OCI-LY7 (cell line): ENCODE measurements at regions not wholly inside any gene's neighbourhood (a gene's known extent, or its start where the extent isn't known, plus 50 kb on each side); places are given as distances from the start of the nearest gene placed in this dataset.
"Not testable (repeated sequence)": the region's sequence is repeated elsewhere in the genome, so short reads cannot be mapped to it uniquely, and the experiment has no call there.

Experiments used
- BruUV-seq: library from RNA; stranded (reverse); fragments of 400-500 nt; replicated peaks from 2 replicates; lab custom pipeline; 2021; lab: Mats Ljungman, UMichigan
- CTCF ChIA-PET: fragments of 300-600 bp; sonication (Branson Sonifier 250); formaldehyde crosslinking; loops from one replicate; lab custom pipeline; 2022; ENCODE audit warnings: antibody characterized with exemption; ENCODE audit not compliant: unreplicated experiment; lab: Charles Lee
- POLR2A ChIA-PET: fragments of 300-600 bp; sonication (Branson Sonifier 250); formaldehyde crosslinking; loops from one replicate; lab custom pipeline; 2022; ENCODE audit warnings: antibody characterized with exemption; lab: Charles Lee
- DNase-seq: peaks from one replicate; pipeline ENCODE4 v3.0.0-alpha.2; 2015; ENCODE audit warnings: low spot score
- H2AFZ ChIP-seq: fragments of 200-600 bp; sonication (generic), shearing (Covaris generic); 2 replicates; pipeline ENCODE4 v1.6.1; 2014; ENCODE audit warnings: mild to moderate bottlenecking, antibody characterized with exemption, low read length, moderate library complexity
- H3K27ac ChIP-seq: fragments of 200-600 bp; sonication (generic); 2 replicates; pipeline ENCODE4 v1.5.1; 2014; ENCODE audit warnings: mixed run types, low read depth, mild to moderate bottlenecking, moderate library complexity, low read length, inconsistent platforms; ENCODE audit not compliant: poor library complexity, severe bottlenecking
- H3K36me3 ChIP-seq: fragments of 200-600 bp; sonication (generic); 2 replicates; pipeline ENCODE4 v1.6.1; 2014; ENCODE audit warnings: mild to moderate bottlenecking, antibody characterized with exemption, low read length, moderate library complexity, mixed read lengths; ENCODE audit not compliant: insufficient read depth
- H3K4me1 ChIP-seq: fragments of 200-600 bp; sonication (generic); 2 replicates; pipeline ENCODE4 v1.5.1; 2014; ENCODE audit warnings: mild to moderate bottlenecking, low read length; ENCODE audit not compliant: insufficient read depth, poor library complexity, severe bottlenecking
- H3K4me2 ChIP-seq: fragments of 200-600 bp; sonication (generic); 2 replicates; pipeline ENCODE4 v1.6.1; 2014; ENCODE audit warnings: mild to moderate bottlenecking, low read length
- H3K4me3 ChIP-seq: fragments of 200-600 bp; sonication (generic); 2 replicates; pipeline ENCODE4 v1.5.1; 2014; ENCODE audit warnings: mild to moderate bottlenecking, low read depth, low read length; ENCODE audit not compliant: poor library complexity, severe bottlenecking
- H3K79me2 ChIP-seq: fragments of 200-600 bp; sonication (generic); 2 replicates; pipeline ENCODE4 v1.6.1; 2016; ENCODE audit warnings: low read depth, mild to moderate bottlenecking, low read length, moderate library complexity, mixed read lengths; ENCODE audit not compliant: insufficient read depth
- H3K9me2 ChIP-seq: fragments of 200-600 bp; sonication (generic); 2 replicates; pipeline ENCODE4 v1.6.1; 2016; ENCODE audit warnings: mild to moderate bottlenecking, low read length, mixed read lengths; ENCODE audit not compliant: insufficient read depth
- H3K9me3 ChIP-seq: fragments of 200-600 bp; sonication (generic); 2 replicates; pipeline ENCODE4 v1.6.1; 2014; ENCODE audit warnings: mild to moderate bottlenecking, mixed run types, low read length, mixed read lengths
- H4K20me1 ChIP-seq: fragments of 200-600 bp; sonication (generic); 2 replicates; pipeline ENCODE4 v1.6.1; 2014; ENCODE audit warnings: mild to moderate bottlenecking, antibody characterized with exemption, low read length, moderate library complexity, mixed read lengths; ENCODE audit not compliant: insufficient read depth
- CTCF ChIP-seq: fragments of 200-600 bp; sonication (generic); conservative IDR thresholded peaks from 2 replicates; pipeline ENCODE4 v1.5.1; 2014; ENCODE audit warnings: mild to moderate bottlenecking, antibody characterized with exemption, low read length, moderate library complexity, mixed read lengths
- EZH2phosphoT487 ChIP-seq: fragments of 200-600 bp; sonication (generic); IDR thresholded peaks from 2 replicates; pipeline ENCODE4 v1.6.1; 2018; ENCODE audit warnings: low read depth, borderline replicate concordance, mild to moderate bottlenecking, mixed run types, antibody characterized with exemption, low read length, moderate library complexity, mixed read lengths
- intact Hi-C: fragments of 100-400 bp; cut with micrococcal nuclease; formaldehyde crosslinking; loops from one replicate; pipeline ENCODE4 v1.10.0; 2022; ENCODE audit not compliant: unreplicated experiment

DNA sequence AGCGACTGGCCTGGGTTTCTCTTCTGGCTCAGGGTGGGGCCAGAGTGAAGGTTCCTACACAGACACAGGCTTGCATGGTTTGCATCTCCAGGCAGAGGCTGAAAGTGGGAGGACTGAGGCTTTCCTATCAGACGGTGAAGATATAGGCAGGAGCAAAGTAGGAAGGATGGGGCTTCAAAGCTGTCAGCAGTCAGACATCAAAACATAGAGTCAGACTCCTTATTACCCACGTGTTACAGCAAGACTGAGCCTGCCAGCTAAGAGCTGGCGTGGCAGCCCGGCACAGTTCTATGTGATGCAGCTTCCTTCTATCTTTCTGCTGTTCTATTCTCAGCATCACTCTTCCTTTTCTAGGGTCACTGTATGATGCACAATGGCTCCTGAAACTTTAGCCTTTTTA lies 445.1 kb downstream of the DOK5 start:
- no peak overlapping the region for H3K4me3 ChIP-seq
- H3K4me1 ChIP-seq: no peaks in the 10 kb centered on the region
- H3K9me2 ChIP-seq: no peaks in the 10 kb centered on the region
- no peak for DNase-seq
- H3K79me2 ChIP-seq: no peaks in the 10 kb centered on the region
- BruUV-seq: no TSS peak
- H3K9me3 ChIP-seq: no peaks in the 10 kb centered on the region
- no peak overlapping the region for H3K27ac ChIP-seq
- no peaks in the 10 kb centered on the region for H4K20me1 ChIP-seq
- CTCF ChIA-PET: no interaction called here
- intact Hi-C loops: no loop called here
- H3K4me2 ChIP-seq: no peak overlapping the region
- POLR2A ChIA-PET: no interaction called here
- TF ChIP-seq EZH2phosphoT487: no peak
- TF ChIP-seq CTCF: no peak
- no peaks in the 10 kb centered on the region for H3K36me3 ChIP-seq
- H2AFZ ChIP-seq: no peak overlapping the region

DNA sequence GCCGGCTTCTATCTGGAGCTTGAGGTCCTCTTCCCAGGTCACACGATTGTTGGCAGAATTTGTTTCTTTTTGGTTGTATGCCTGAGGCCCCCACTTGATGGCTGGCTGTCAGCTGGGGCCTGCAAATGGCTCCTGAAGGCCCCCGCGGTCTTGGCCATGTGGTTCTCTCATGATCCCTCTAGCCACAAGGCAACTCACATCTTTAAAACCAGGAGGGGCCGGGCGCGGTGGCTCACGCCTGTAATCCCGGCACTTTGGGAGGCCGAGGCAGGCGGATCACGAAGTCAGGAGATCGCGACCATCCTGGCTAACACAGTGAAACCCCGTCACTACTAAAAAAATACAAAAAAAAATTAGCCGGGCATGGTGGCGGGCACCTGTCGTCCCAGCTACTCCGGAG lies 443.6 kb downstream of the DOK5 start:
- POLR2A ChIA-PET: interaction anchor here (0.7 kb wide), 1 partner anchor 1641 kb away, joined by 3 read pairs; no protein-coding TSS in a partner anchor
- CTCF ChIA-PET, H3K79me2 ChIP-seq, H2AFZ ChIP-seq, H3K36me3 ChIP-seq, intact Hi-C loops, H4K20me1 ChIP-seq, BruUV-seq, H3K4me2 ChIP-seq, DNase-seq, H3K9me3 ChIP-seq, H3K27ac ChIP-seq, H3K4me1 ChIP-seq, H3K4me3 ChIP-seq, H3K9me2 ChIP-seq: not testable (repeated sequence)

- ChIA-PET CTCF (no interaction called here), POLR2A (no interaction called here)
- Histone ChIP-seq H2AFZ (no peak overlapping the region), H3K79me2 (no peaks in the 10 kb centered on the region), H4K20me1 (no peaks in the 10 kb centered on the region), H3K27ac (no peak overlapping the region), H3K4me2 (no peak overlapping the region), H3K36me3 (no peaks in the 10 kb centered on the region), H3K4me1 (no peaks in the 10 kb centered on the region), H3K4me3 (no peak overlapping the region), H3K9me2 (no peaks in the 10 kb centered on the region), H3K9me3 (no peaks in the 10 kb centered on the region)
- BruUV-seq: no TSS peak
- TF ChIP-seq EZH2phosphoT487 (no peak), CTCF (no peak)
- no peak for DNase-seq
- intact Hi-C loops: no loop called here
These were observed 439.6 kb downstream of the DOK5 start for GRCh38 chr20:54914995-54915394.
